ENCODE measurements at regions not wholly inside any gene's neighbourhood (a gene's known extent, or its start where the extent isn't known, plus 50 kb on each side); places are given as distances from the start of the nearest gene placed in this dataset.

GRCh38 chr14:99057576-99058083 lies 214.4 kb downstream of the BCL11B start:
- Histone ChIP-seq H2AFZ (replicated peaks; ENCODE audit: low read length, poor library complexity) (no peak overlapping the region), H3K18ac (ENCODE audit: low read depth, low read length) (no peak overlapping the region), H3K9ac (ENCODE audit: low read depth, low read length) (no peak overlapping the region), H3K27ac (ENCODE audit: insufficient read depth, low read length) (no peak overlapping the region), H3K4me3 (ENCODE audit: insufficient read depth, low read depth, low read length) (no peak overlapping the region), H2BK20ac (ENCODE audit: low read depth, low read length) (no peak overlapping the region), H3K4me1 (ENCODE audit: control insufficient read depth, insufficient read depth, low read length) (no peaks in the 10 kb centered on the region), H3K9me3 (ENCODE audit: control insufficient read depth, insufficient read depth, low read length) (peaks cover 48% of the 10 kb centered on the region), H4K20me1 (ENCODE audit: insufficient read depth, low read length) (no peaks in the 10 kb centered on the region), H3K79me1 (ENCODE audit: low read depth in 1 of 2, low read length in 2 of 2) (no peaks in the 10 kb centered on the region), H3K14ac (replicated peaks; ENCODE audit: low read depth, low read length) (no peak overlapping the region), H3K9me1 (ENCODE audit: insufficient read depth, low read length) (no peaks in the 10 kb centered on the region), H3K27me3 (ENCODE audit: control insufficient read depth, insufficient read depth, low read length) (no peaks in the 10 kb centered on the region), H4K5ac (ENCODE audit: low read depth, low read length) (no peak overlapping the region), H3K36me3 (ENCODE audit: control insufficient read depth, insufficient read depth, low read length) (no peaks in the 10 kb centered on the region), H2BK15ac (ENCODE audit: low read depth, low read length) (no peak overlapping the region), H2AK9ac (replicated peaks; ENCODE audit: low read depth, low read length, poor library complexity) (no peak overlapping the region), H3K4ac (ENCODE audit: low read depth, low read length) (no peak overlapping the region), H4K91ac (ENCODE audit: insufficient read depth, low read depth, low read length) (no peak overlapping the region), H3K4me2 (ENCODE audit: low read depth, low read length) (no peak overlapping the region), H2AK5ac (ENCODE audit: low read depth, low read length) (no peak overlapping the region), H3K23ac (ENCODE audit: low read depth, low read length) (no peak overlapping the region), H4K8ac (ENCODE audit: low read depth in 2 of 2, low read length in 2 of 2) (no peak overlapping the region), H2BK5ac (ENCODE audit: low read depth, low read length, poor library complexity, severe bottlenecking) (no peak overlapping the region), H2BK120ac (ENCODE audit: low read depth, low read length) (no peak overlapping the region), H3K56ac (ENCODE audit: extremely low read depth, insufficient read depth, low read length) (no peak overlapping the region)
- ATAC-seq (ENCODE audit: low read depth) (no peak), DNase-seq (no peak)
- POLR2A ChIA-PET (ENCODE audit: unreplicated experiment) = no interaction called here
- CTCF ChIA-PET = no interaction called here
- dilution Hi-C loops (cut with HindIII; ENCODE audit: low sequenced_read_pairs, unreplicated experiment) (no loop called here), intact Hi-C loops (cut with micrococcal nuclease) (no loop called here), in situ Hi-C loops (cut with MboI; ENCODE audit: low sequenced_read_pairs) (no loop called here)
- WGBS, 2 experiments (ENCODE audit: extremely low coverage in 2 of 2, insufficient read length in 1 of 2) = 22% methylated on average over 1 of the region's 5 CpGs; no CpG with 5 or more reads in 1 of the 2 experiments
- TF ChIP-seq MXI1 (IDR thresholded peaks at IDR 0.05; ENCODE audit: borderline replicate concordance, low read depth, low read length) = no peak
- TF ChIP-seq CEBPB (IDR thresholded peaks at IDR 0.05; ENCODE audit: low read depth, low read length) = no peak
- no peak for TF ChIP-seq ELK1 (IDR thresholded peaks at IDR 0.05; ENCODE audit: borderline replicate concordance, low read depth, low read length)
- TF ChIP-seq CHD1 (IDR thresholded peaks at IDR 0.05; ENCODE audit: low read depth, low read length) = no peak
- no peak for TF ChIP-seq MAFK (IDR thresholded peaks at IDR 0.05; ENCODE audit: low read depth, low read length)
- TF ChIP-seq SMC3 (IDR thresholded peaks at IDR 0.05; ENCODE audit: low read depth, low read length) = no peak
- TF ChIP-seq USF2 (IDR thresholded peaks at IDR 0.05; ENCODE audit: low read depth, low read length) = no peak
- TF ChIP-seq BHLHE40 (IDR thresholded peaks at IDR 0.05; ENCODE audit: low read depth, low read length) = no peak
- no peak for TF ChIP-seq RFX5 (IDR thresholded peaks at IDR 0.05; ENCODE audit: low read depth, low read length)
- no peak for TF ChIP-seq POLR2A (IDR thresholded peaks at IDR 0.05; ENCODE audit: low read depth, low read length)
- no peak for TF ChIP-seq MAZ (IDR thresholded peaks at IDR 0.05; ENCODE audit: borderline replicate concordance, low read depth, low read length)
- TF ChIP-seq RAD21 (IDR thresholded peaks at IDR 0.05; ENCODE audit: low read length) = no peak
- no peak for TF ChIP-seq FOS (IDR thresholded peaks at IDR 0.05; ENCODE audit: low read depth, low read length)
- TF ChIP-seq CTCF (conservative IDR thresholded peaks at IDR 0.05; ENCODE audit: low read depth, low read length) = no peak
- TF ChIP-seq NFE2L2 (IDR thresholded peaks at IDR 0.05; ENCODE audit: low read depth, low read length) = no peak
- no peak for TF ChIP-seq RCOR1 (IDR thresholded peaks at IDR 0.05; ENCODE audit: insufficient replicate concordance, low read length)
- no TSS peak for BruUV-seq (replicated peaks)

Data from IMR-90 (cell line).